GM23338 (cell line): ENCODE measurements at regions not wholly inside any gene's neighbourhood (a gene's known extent, or its start where the extent isn't known, plus 50 kb on each side); places are given as distances from the start of the nearest gene placed in this dataset.

Experiments used
- ATAC-seq: fragments of 200-7000 bp; cut with Tn5 transposase; 3 replicates; pipeline ENCODE4 v1.9.1; 2020
- DNase-seq: peaks from one replicate; pipeline ENCODE4 v3.0.0-alpha.2; 2015; ENCODE audit warnings: low spot score
- H2AFZ ChIP-seq: fragments of 200-600 bp; sonication (generic); 2 replicates; pipeline ENCODE4 v1.8.0; 2016; ENCODE audit warnings: antibody characterized with exemption, mild to moderate bottlenecking, moderate library complexity
- H3F3A ChIP-seq: fragments of 200-600 bp; sonication (generic); replicated peaks from 2 replicates; pipeline ENCODE4 v1.8.0; 2017; ENCODE audit warnings: antibody characterized with exemption, mixed run types, low read depth
- H3K27ac ChIP-seq: fragments of 200-600 bp; sonication (generic); 2 replicates; pipeline ENCODE4 v1.6.1; 2016; ENCODE audit warnings: low read depth
- H3K27me3 ChIP-seq: fragments of 200-600 bp; sonication (generic); 2 replicates; pipeline ENCODE4 v1.8.0; 2016; ENCODE audit warnings: mild to moderate bottlenecking, mixed run types, moderate library complexity; ENCODE audit not compliant: insufficient read depth
- H3K36me3 ChIP-seq: fragments of 200-600 bp; sonication (generic); 2 replicates; pipeline ENCODE4 v1.8.0; 2016; ENCODE audit warnings: mild to moderate bottlenecking; ENCODE audit not compliant: insufficient read depth
- H3K4me1 ChIP-seq: fragments of 200-600 bp; sonication (generic); 2 replicates; pipeline ENCODE4 v1.8.0; 2016; ENCODE audit warnings: mild to moderate bottlenecking, moderate library complexity; ENCODE audit not compliant: insufficient read depth
- H3K4me2 ChIP-seq: fragments of 200-600 bp; sonication (generic); 2 replicates; pipeline ENCODE4 v1.7.1; 2017; ENCODE audit warnings: mixed run types
- H3K4me3 ChIP-seq: fragments of 200-600 bp; sonication (generic); 2 replicates; pipeline ENCODE4 v1.6.1; 2016; ENCODE audit warnings: mixed run types
- H3K79me2 ChIP-seq: fragments of 200-600 bp; sonication (generic); replicated peaks from 2 replicates; pipeline ENCODE4 v1.8.0; 2017; ENCODE audit warnings: mild to moderate bottlenecking; ENCODE audit not compliant: insufficient read depth
- H3K9me2 ChIP-seq: fragments of 200-600 bp; sonication (generic); 2 replicates; pipeline ENCODE4 v1.8.0; 2017; ENCODE audit not compliant: insufficient read depth
- H4K20me1 ChIP-seq: fragments of 200-600 bp; sonication (generic); replicated peaks from 2 replicates; pipeline ENCODE4 v1.8.0; 2017; ENCODE audit warnings: mild to moderate bottlenecking; ENCODE audit not compliant: insufficient read depth
- H3K27ac Mint-ChIP-seq: 2 replicates; pipeline ENCODE4 v1.8.0; 2020; ENCODE audit warnings: inconsistent platforms, mild to moderate bottlenecking, moderate library complexity, mixed read lengths
- H3K27me3 Mint-ChIP-seq: 3 replicates; pipeline ENCODE4 v1.8.0; 2022; ENCODE audit warnings: low read depth, mild to moderate bottlenecking, moderate library complexity, mixed read lengths, inconsistent platforms; ENCODE audit not compliant: insufficient read depth, poor library complexity
- H3K36me3 Mint-ChIP-seq: 3 replicates; pipeline ENCODE4 v1.8.0; 2021; ENCODE audit warnings: low read depth, mild to moderate bottlenecking, inconsistent platforms, moderate library complexity, mixed read lengths
- H3K4me1 Mint-ChIP-seq: 3 replicates; pipeline ENCODE4 v1.8.0; 2020; ENCODE audit warnings: mild to moderate bottlenecking, inconsistent platforms, mixed read lengths
- H3K4me3 Mint-ChIP-seq: 3 replicates; pipeline ENCODE4 v1.8.0; 2021; ENCODE audit warnings: moderate library complexity, mild to moderate bottlenecking, inconsistent platforms, mixed read lengths
- H3K9me3 Mint-ChIP-seq: 3 replicates; pipeline ENCODE4 v1.8.0; 2020; ENCODE audit warnings: moderate library complexity, mild to moderate bottlenecking, inconsistent platforms, mixed read lengths
- CREB1 ChIP-seq: fragments of 250-450 bp; sonication (Bioruptor Pico); IDR thresholded peaks from 2 replicates; pipeline ENCODE4 v1.5.0; 2020; ENCODE audit warnings: low read depth, mild to moderate bottlenecking, moderate library complexity
- CTCF ChIP-seq, 2 experiments: fragments of 200-600 bp in 1 of 2; sonication (generic) in 1 of 2; conservative IDR thresholded peaks; 2 replicates each; pipeline versions ENCODE4 v1.5.1 to v1.6.1; 2016 to 2017; ENCODE audit warnings: antibody characterized with exemption in 2 of 2, low read depth in 2 of 2, mild to moderate bottlenecking in 2 of 2, moderate library complexity in 1 of 2
- ETS1 ChIP-seq: IDR thresholded peaks from 2 replicates; pipeline ENCODE4 v1.6.1; 2016; ENCODE audit warnings: antibody characterized with exemption
- EZH2 ChIP-seq: fragments of 200-600 bp; sonication (generic); IDR thresholded peaks from one replicate; pipeline ENCODE4 v1.8.0; 2017; ENCODE audit warnings: antibody characterized with exemption, mild to moderate bottlenecking, low read depth; ENCODE audit not compliant: unreplicated experiment
- EZH2phosphoT487 ChIP-seq: fragments of 200-600 bp; sonication (generic); IDR thresholded peaks from one replicate; pipeline ENCODE4 v1.8.1; 2018; ENCODE audit warnings: antibody characterized with exemption; ENCODE audit not compliant: unreplicated experiment
- JUNB ChIP-seq: IDR thresholded peaks from one replicate; pipeline ENCODE4 v1.6.1; 2016; ENCODE audit warnings: antibody characterized with exemption; ENCODE audit not compliant: unreplicated experiment
- NANOG ChIP-seq: IDR thresholded peaks from 2 replicates; pipeline ENCODE4 v1.6.1; 2016; ENCODE audit warnings: antibody characterized with exemption, borderline replicate concordance
- POLR2AphosphoS5 ChIP-seq: IDR thresholded peaks from 2 replicates; pipeline ENCODE4 v1.6.1; 2016; ENCODE audit warnings: antibody characterized with exemption, low read depth
- REST ChIP-seq: IDR thresholded peaks from one replicate; pipeline ENCODE4 v1.6.1; 2018; ENCODE audit warnings: antibody characterized with exemption; ENCODE audit not compliant: unreplicated experiment
- STAT1 ChIP-seq: IDR thresholded peaks from one replicate; pipeline ENCODE4 v1.6.1; 2016; ENCODE audit warnings: antibody characterized with exemption; ENCODE audit not compliant: unreplicated experiment
- ZNF114 ChIP-seq: fragments of 250-450 bp; sonication (Bioruptor Pico); IDR thresholded peaks from 2 replicates; pipeline ENCODE4 v1.5.0; 2020; ENCODE audit warnings: mild to moderate bottlenecking, moderate library complexity
- ZNF331 ChIP-seq: fragments of 250-450 bp; sonication (Bioruptor Pico); IDR thresholded peaks from 2 replicates; pipeline ENCODE4 v1.5.0; 2020; ENCODE audit warnings: low read depth, mild to moderate bottlenecking, moderate library complexity
- ZNF462 ChIP-seq: fragments of 250-450 bp; sonication (Bioruptor Pico); IDR thresholded peaks from 2 replicates; pipeline ENCODE4 v1.5.0; 2020; ENCODE audit warnings: mild to moderate bottlenecking, moderate library complexity

- DNase-seq: no peak
- H3K36me3 ChIP-seq: peaks cover 5% of the 10 kb centered on the region; the same call in 1 of the 2 replicates
- H3K9me2 ChIP-seq: peaks cover 16% of the 10 kb centered on the region
- H3K4me3 Mint-ChIP-seq: no peak overlapping the region
- no peaks in the 10 kb centered on the region for H3K27me3 Mint-ChIP-seq
- TF ChIP-seq ZNF114 (no peak), STAT1 (no peak), REST (no peak), ZNF462 (no peak), EZH2 (no peak), JUNB (no peak), ETS1 (no peak), ZNF331 (CRISPR knock-in tag) (no peak), NANOG (no peak), EZH2phosphoT487 (no peak), CREB1 (CRISPR knock-in tag) (no peak), POLR2AphosphoS5 (no peak), CTCF (conservative IDR thresholded peaks at IDR 0.05; ENCODE audit: low read depth in 2 of 2) (no peak)
- H3K4me1 Mint-ChIP-seq: no peaks in the 10 kb centered on the region
- H3K9me3 Mint-ChIP-seq: peaks cover 16% of the 10 kb centered on the region
- no peak for ATAC-seq
- H3K27ac ChIP-seq: no peak overlapping the region
- no peaks in the 10 kb centered on the region for H3K79me2 ChIP-seq
- no peak overlapping the region for H3K27ac Mint-ChIP-seq
- no peaks in the 10 kb centered on the region for H3F3A ChIP-seq
- H3K4me3 ChIP-seq: no peak overlapping the region
- H3K4me2 ChIP-seq: no peak overlapping the region
- H3K4me1 ChIP-seq: no peaks in the 10 kb centered on the region
- H2AFZ ChIP-seq: no peak overlapping the region
- H3K36me3 Mint-ChIP-seq: peaks cover 14% of the 10 kb centered on the region
- H4K20me1 ChIP-seq: no peaks in the 10 kb centered on the region
- no peaks in the 10 kb centered on the region for H3K27me3 ChIP-seq
Measured at GRCh38 chr2:83113953-83114352, 1345.1 kb downstream of the SUCLG1 start.
